WI38 (cell line): ENCODE measurements at regions not wholly inside any gene's neighbourhood (a gene's known extent, or its start where the extent isn't known, plus 50 kb on each side); places are given as distances from the start of the nearest gene placed in this dataset.

ENCODE experiments used
- H3K4me3 ChIP-seq: 2 replicates; pipeline ENCODE4 v1.5.1; 2011; ENCODE audit warnings: low read depth, mild to moderate bottlenecking, control low read depth, low read length
- CTCF ChIP-seq: IDR thresholded peaks from 2 replicates; pipeline ENCODE4 v1.5.1; 2012; ENCODE audit warnings: low read depth, mild to moderate bottlenecking, control low read depth, low read length

DNA sequence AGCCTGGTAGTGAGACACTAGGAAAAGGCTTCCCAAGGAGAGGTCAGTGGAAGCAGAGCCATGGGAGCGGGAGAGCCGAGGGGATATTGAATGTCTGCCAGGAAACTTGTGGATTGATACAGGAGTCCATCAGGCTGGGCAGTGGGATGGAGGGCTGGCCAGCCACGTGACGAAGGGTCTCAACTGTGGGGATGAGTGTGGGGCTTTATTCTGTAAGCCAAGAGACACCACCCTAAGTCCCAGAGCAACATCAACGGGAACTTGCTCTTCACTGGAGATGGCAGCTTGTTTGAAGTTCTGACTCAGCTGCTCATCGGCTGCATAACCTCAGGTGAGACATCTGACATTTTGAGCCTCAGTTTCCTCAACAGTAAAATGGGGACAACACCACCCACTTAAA, 197.8 kb downstream of the VRK1 start:
- no peak for TF ChIP-seq CTCF
- no peak overlapping the region for H3K4me3 ChIP-seq

- TF ChIP-seq CTCF, result no peak
- H3K4me3 ChIP-seq, result no peak overlapping the region
These were observed 200.1 kb downstream of the VRK1 start for GRCh38 chr14:96997269-96997668.

- H3K4me3 ChIP-seq, result no peak overlapping the region
- TF ChIP-seq CTCF, result no peak
These were observed 200.8 kb downstream of the VRK1 start for GRCh38 chr14:96997996-96998395.

- TF ChIP-seq CTCF, result no peak
- H3K4me3 ChIP-seq, result no peak overlapping the region
These were observed 202.5 kb downstream of the VRK1 start for GRCh38 chr14:96999654-97000155.

DNA sequence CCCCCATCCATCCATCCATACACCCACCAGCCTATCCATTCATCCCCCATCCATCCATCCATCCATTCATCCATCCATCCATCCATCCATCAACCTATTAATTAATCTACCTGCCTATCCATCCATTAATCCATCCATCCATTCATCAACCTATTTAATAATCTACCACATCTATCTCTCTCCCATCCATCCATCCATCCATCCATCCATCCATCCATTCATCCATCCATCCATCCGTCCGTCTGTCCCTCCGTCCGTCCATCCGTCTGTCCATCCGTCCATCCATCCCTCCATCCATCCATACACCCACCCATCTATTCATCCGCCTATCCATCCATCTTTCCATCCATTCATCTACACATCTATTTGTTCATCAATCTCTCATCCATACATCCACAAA, 205.3 kb downstream of the VRK1 start:
- no peak overlapping the region for H3K4me3 ChIP-seq
- no peak for TF ChIP-seq CTCF

DNA sequence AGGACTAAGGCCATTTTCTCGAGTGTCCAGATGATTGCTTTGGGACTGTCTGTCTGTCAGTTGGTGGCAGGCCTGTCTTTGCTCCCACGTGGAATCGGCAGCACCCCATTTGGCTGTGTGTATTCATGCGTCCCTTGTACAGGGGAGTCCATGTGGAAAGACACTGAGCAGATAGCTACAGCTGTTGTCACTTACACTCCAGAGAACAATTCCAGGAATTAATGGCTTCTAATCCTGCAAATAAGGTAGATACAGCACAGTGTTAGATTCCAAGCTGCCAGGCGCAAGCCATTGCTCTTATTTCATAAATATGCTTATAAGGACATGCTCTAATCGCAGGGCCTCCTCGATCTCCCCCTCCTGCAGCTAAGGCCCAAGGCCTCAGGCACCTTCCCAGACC, 208.8 kb downstream of the VRK1 start:
- no peak for TF ChIP-seq CTCF
- H3K4me3 ChIP-seq, result no peak overlapping the region

- H3K4me3 ChIP-seq, result no peak overlapping the region
- no peak for TF ChIP-seq CTCF
These were observed 213.4 kb downstream of the VRK1 start for GRCh38 chr14:97010491-97011160.
